ENCODE measurements at regions not wholly inside any gene's neighbourhood (a gene's known extent, or its start where the extent isn't known, plus 50 kb on each side); places are given as distances from the start of the nearest gene placed in this dataset.
"Not testable (repeated sequence)": the region's sequence is repeated elsewhere in the genome, so short reads cannot be mapped to it uniquely, and the experiment has no call there.

- not testable (repeated sequence) for TF ChIP-seq POLR2A, CTCF (IDR thresholded peaks at IDR 0.05)
These were observed 553.1 kb downstream of the TTLL7 start for GRCh38 chr1:83445873-83446272.

All from uterus (tissue), 2 donors.